ENCODE measurements at regions not wholly inside any gene's neighbourhood (a gene's known extent, or its start where the extent isn't known, plus 50 kb on each side); places are given as distances from the start of the nearest gene placed in this dataset.

GRCh38 chr1:56265216-56265615 lies 314.1 kb downstream of the PLPP3 start:
- no peaks in the 10 kb centered on the region for H3F3A ChIP-seq (ENCODE audit: insufficient read depth, low read depth)
- no peaks in the 10 kb centered on the region for H3K4me1 ChIP-seq (replicated peaks; ENCODE audit: insufficient read depth)
- DNase-seq: no peak
- POLR2A ChIA-PET (ENCODE audit: unreplicated experiment): no interaction called here
- no peak for TF ChIP-seq EZH2 (IDR thresholded peaks at IDR 0.05; ENCODE audit: low read depth)
- TF ChIP-seq CTCF (conservative IDR thresholded peaks at IDR 0.05): no peak
- H3K4me3 ChIP-seq: no peak overlapping the region
- H3K79me2 ChIP-seq (ENCODE audit: low read depth): no peaks in the 10 kb centered on the region
- no peak overlapping the region for H2AFZ ChIP-seq
- no peak overlapping the region for H3K27ac ChIP-seq
- H3K27me3 ChIP-seq (ENCODE audit: insufficient read depth, low read depth): no peaks in the 10 kb centered on the region
- H3K9me3 ChIP-seq (ENCODE audit: insufficient read depth, low read depth): no peaks in the 10 kb centered on the region
- no peaks in the 10 kb centered on the region for H4K20me1 ChIP-seq (ENCODE audit: insufficient read depth)
- CTCF ChIA-PET: no interaction called here
- no peaks in the 10 kb centered on the region for H3K36me3 ChIP-seq (ENCODE audit: low read depth)
- no TSS peak for BruUV-seq (replicated peaks)
- no peak overlapping the region for H3K4me2 ChIP-seq
- intact Hi-C loops (cut with micrococcal nuclease; ENCODE audit: unreplicated experiment): no loop called here
- H3K9me2 ChIP-seq (ENCODE audit: insufficient read depth): no peaks in the 10 kb centered on the region

GRCh38 chr1:56263908-56264307 lies 315.5 kb downstream of the PLPP3 start:
- no peaks in the 10 kb centered on the region for H3F3A ChIP-seq (ENCODE audit: insufficient read depth, low read depth)
- no peaks in the 10 kb centered on the region for H3K79me2 ChIP-seq (ENCODE audit: low read depth)
- no peak overlapping the region for H2AFZ ChIP-seq
- intact Hi-C loops (cut with micrococcal nuclease; ENCODE audit: unreplicated experiment): no loop called here
- no peaks in the 10 kb centered on the region for H3K9me2 ChIP-seq (ENCODE audit: insufficient read depth)
- TF ChIP-seq EZH2 (IDR thresholded peaks at IDR 0.05; ENCODE audit: low read depth) (no peak), CTCF (conservative IDR thresholded peaks at IDR 0.05) (no peak)
- DNase-seq: no peak
- H3K4me3 ChIP-seq: no peak overlapping the region
- POLR2A ChIA-PET (ENCODE audit: unreplicated experiment): no interaction called here
- H3K27me3 ChIP-seq (ENCODE audit: insufficient read depth, low read depth): no peaks in the 10 kb centered on the region
- H3K27ac ChIP-seq: no peak overlapping the region
- no peak overlapping the region for H3K4me2 ChIP-seq
- H4K20me1 ChIP-seq (ENCODE audit: insufficient read depth): no peaks in the 10 kb centered on the region
- H3K4me1 ChIP-seq (replicated peaks; ENCODE audit: insufficient read depth): no peaks in the 10 kb centered on the region
- no TSS peak for BruUV-seq (replicated peaks)
- CTCF ChIA-PET: no interaction called here
- no peaks in the 10 kb centered on the region for H3K36me3 ChIP-seq (ENCODE audit: low read depth)
- H3K9me3 ChIP-seq (ENCODE audit: insufficient read depth, low read depth): no peaks in the 10 kb centered on the region

- H3F3A ChIP-seq (ENCODE audit: insufficient read depth, low read depth): no peaks in the 10 kb centered on the region
- POLR2A ChIA-PET (ENCODE audit: unreplicated experiment): no interaction called here
- no peaks in the 10 kb centered on the region for H3K36me3 ChIP-seq (ENCODE audit: low read depth)
- H3K9me2 ChIP-seq (ENCODE audit: insufficient read depth): no peaks in the 10 kb centered on the region
- no peaks in the 10 kb centered on the region for H4K20me1 ChIP-seq (ENCODE audit: insufficient read depth)
- DNase-seq: no peak
- no peaks in the 10 kb centered on the region for H3K27me3 ChIP-seq (ENCODE audit: insufficient read depth, low read depth)
- no peak overlapping the region for H3K27ac ChIP-seq
- CTCF ChIA-PET: no interaction called here
- no peak overlapping the region for H2AFZ ChIP-seq
- no peaks in the 10 kb centered on the region for H3K4me1 ChIP-seq (replicated peaks; ENCODE audit: insufficient read depth)
- H3K9me3 ChIP-seq (ENCODE audit: insufficient read depth, low read depth): no peaks in the 10 kb centered on the region
- no TSS peak for BruUV-seq (replicated peaks)
- TF ChIP-seq CTCF (conservative IDR thresholded peaks at IDR 0.05) (no peak), EZH2 (IDR thresholded peaks at IDR 0.05; ENCODE audit: low read depth) (no peak)
- intact Hi-C loops (cut with micrococcal nuclease; ENCODE audit: unreplicated experiment): no loop called here
- no peak overlapping the region for H3K4me3 ChIP-seq
- no peak overlapping the region for H3K4me2 ChIP-seq
- H3K79me2 ChIP-seq (ENCODE audit: low read depth): no peaks in the 10 kb centered on the region
Observed at GRCh38 chr1:56258371-56258770, 321.0 kb downstream of the PLPP3 start.
